Stomach (tissue), 4 donors: ENCODE measurements at regions not wholly inside any gene's neighbourhood (a gene's known extent, or its start where the extent isn't known, plus 50 kb on each side); places are given as distances from the start of the nearest gene placed in this dataset.

Experiments used
- EP300 ChIP-seq: sonication (generic); formaldehyde crosslinking; IDR thresholded peaks from one replicate; pipeline ENCODE4 v1.6.1; 2017; ENCODE audit warnings: antibody characterized with exemption
- POLR2AphosphoS5 ChIP-seq, 3 donors: sonication (generic); formaldehyde crosslinking; IDR thresholded peaks; one replicate each; pipeline ENCODE4 v1.6.1; 2016; ENCODE audit warnings: antibody characterized with exemption in 3 of 3

- TF ChIP-seq POLR2AphosphoS5 (IDR thresholded peaks at IDR 0.05) (no peak), EP300 (no peak)
Measured at GRCh38 chr12:13523536-13524307, 327.2 kb downstream of the EMP1 start.
